ENCODE measurements at regions not wholly inside any gene's neighbourhood (a gene's known extent, or its start where the extent isn't known, plus 50 kb on each side); places are given as distances from the start of the nearest gene placed in this dataset.
"Not testable (repeated sequence)": the region's sequence is repeated elsewhere in the genome, so short reads cannot be mapped to it uniquely, and the experiment has no call there.

- no peak for DNase-seq
Observed at GRCh38 chr12:71299541-71300376, 139.8 kb upstream of the LGR5 start.

- DNase-seq: no peak
Observed at GRCh38 chr12:71297930-71298329, 140.1 kb upstream of the TSPAN8 start.

- DNase-seq: no peak
Observed at GRCh38 chr12:71295953-71296352, 138.2 kb upstream of the TSPAN8 start.

GRCh38 chr12:71291746-71292145, 133.9 kb upstream of the TSPAN8 start:
- no peak for DNase-seq

- no peak for DNase-seq
Observed at GRCh38 chr12:71283883-71284282, 126.1 kb upstream of the TSPAN8 start.

GRCh38 chr12:71282925-71283324, 125.1 kb upstream of the TSPAN8 start:
- no peak for DNase-seq

- no peak for DNase-seq
Observed at GRCh38 chr12:71282020-71282419, 124.2 kb upstream of the TSPAN8 start.

- DNase-seq: no peak
Observed at GRCh38 chr12:71281425-71281824, 123.6 kb upstream of the TSPAN8 start.

- DNase-seq: no peak
Observed at GRCh38 chr12:71277866-71278265, 120.1 kb upstream of the TSPAN8 start.

GRCh38 chr12:71276541-71276940, 118.7 kb upstream of the TSPAN8 start:
- no peak for DNase-seq

GRCh38 chr12:71270794-71271193, 113.0 kb upstream of the TSPAN8 start:
- not testable (repeated sequence) for DNase-seq

- DNase-seq: no peak
Observed at GRCh38 chr12:71270057-71270456, 112.3 kb upstream of the TSPAN8 start.

- no peak for DNase-seq
Observed at GRCh38 chr12:71269281-71269598, 111.4 kb upstream of the TSPAN8 start.

- DNase-seq: no peak
Observed at GRCh38 chr12:71268598-71269280, 110.9 kb upstream of the TSPAN8 start.

GRCh38 chr12:71266606-71267005, 108.8 kb upstream of the TSPAN8 start:
- DNase-seq: no peak

GRCh38 chr12:71265731-71266130, 107.9 kb upstream of the TSPAN8 start:
- not testable (repeated sequence) for DNase-seq

GRCh38 chr12:71262466-71262865, 104.7 kb upstream of the TSPAN8 start:
- DNase-seq: no peak

- DNase-seq: no peak
Observed at GRCh38 chr12:71252473-71252872, 94.7 kb upstream of the TSPAN8 start.

GRCh38 chr12:71250166-71250565, 92.4 kb upstream of the TSPAN8 start:
- DNase-seq: no peak

- no peak for DNase-seq
Observed at GRCh38 chr12:71243370-71243769, 85.6 kb upstream of the TSPAN8 start.

GRCh38 chr12:71242511-71242910, 84.7 kb upstream of the TSPAN8 start:
- DNase-seq: no peak

- DNase-seq: no peak
Observed at GRCh38 chr12:71240946-71241345, 83.1 kb upstream of the TSPAN8 start.

GRCh38 chr12:71239731-71240130, 81.9 kb upstream of the TSPAN8 start:
- DNase-seq: no peak

- no peak for DNase-seq
Observed at GRCh38 chr12:71237128-71237527, 79.3 kb upstream of the TSPAN8 start.
